ENCODE measurements at regions not wholly inside any gene's neighbourhood (a gene's known extent, or its start where the extent isn't known, plus 50 kb on each side); places are given as distances from the start of the nearest gene placed in this dataset.

- TF ChIP-seq CUX1 (IDR thresholded peaks at IDR 0.05; ENCODE audit: insufficient replicate concordance, low read depth, low read length), result no peak
- no peak for TF ChIP-seq ZNF207 (IDR thresholded peaks at IDR 0.05; ENCODE audit: borderline replicate concordance)
- no peak for TF ChIP-seq IKZF1 (conservative IDR thresholded peaks at IDR 0.05)
- no peak for TF ChIP-seq ETV6 (conservative IDR thresholded peaks at IDR 0.05 in 1 of 2, IDR thresholded peaks at IDR 0.05 in 1 of 2; ENCODE audit: borderline replicate concordance in 1 of 2, low read depth in 1 of 2)
- TF ChIP-seq SRF (IDR thresholded peaks at IDR 0.05; ENCODE audit: low read depth in 2 of 2, low read length in 2 of 2), result no peak
- no peak for TF ChIP-seq USF2 (IDR thresholded peaks at IDR 0.05; ENCODE audit: borderline replicate concordance, low read depth, low read length)
- no peak for TF ChIP-seq JUNB (IDR thresholded peaks at IDR 0.05)
- no peak for TF ChIP-seq E2F4 (IDR thresholded peaks at IDR 0.05; ENCODE audit: low read depth, low read length)
- TF ChIP-seq BCL3 (IDR thresholded peaks at IDR 0.05; ENCODE audit: borderline replicate concordance, insufficient read depth, low read depth, low read length, poor library complexity, severe bottlenecking), result no peak
- no peak for TF ChIP-seq ELK1 (IDR thresholded peaks at IDR 0.05; ENCODE audit: low read depth, low read length)
Observed at GRCh38 chr2:38480617-38481016, 103.5 kb upstream of the ATL2 start (continued).
